ENCODE measurements at regions not wholly inside any gene's neighbourhood (a gene's known extent, or its start where the extent isn't known, plus 50 kb on each side); places are given as distances from the start of the nearest gene placed in this dataset.

DNA sequence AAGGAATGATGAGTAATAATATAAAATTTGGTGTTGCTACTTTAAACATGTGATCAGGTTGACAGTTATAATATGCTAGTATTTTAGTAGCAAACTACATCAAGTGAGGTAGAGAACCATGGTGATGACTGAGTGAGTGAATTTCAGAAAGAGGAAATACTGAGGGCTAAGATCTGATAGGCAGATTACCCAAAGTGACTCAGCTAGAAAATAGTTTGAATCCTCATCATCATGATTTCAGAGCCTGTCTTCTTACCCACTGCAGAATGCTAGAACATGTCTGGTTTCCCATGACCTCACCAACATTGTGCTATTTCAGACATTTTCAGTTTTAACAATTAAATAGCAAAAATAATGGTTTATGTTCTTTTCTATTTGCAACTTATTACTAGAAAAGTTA lies 602.1 kb downstream of the TAF11L14 start:
- H3K4me3 Mint-ChIP-seq (ENCODE audit: unreplicated experiment), result no peak overlapping the region
- Histone ChIP-seq H3K4me3 (ENCODE audit: low read depth, low read length) (no peak overlapping the region), H3K27me3 (replicated peaks; ENCODE audit: control insufficient read depth, insufficient read depth, low read length) (no peaks in the 10 kb centered on the region), H3K9me3 (no peaks in the 10 kb centered on the region), H3K4me1 (no peaks in the 10 kb centered on the region), H3K36me3 (ENCODE audit: control insufficient read depth, insufficient read depth, low read length) (no peaks in the 10 kb centered on the region)
- H3K9me3 Mint-ChIP-seq (ENCODE audit: unreplicated experiment), result no peaks in the 10 kb centered on the region
- CTCF ChIA-PET, result no interaction called here
- POLR2A ChIA-PET, result no interaction called here
- no TSS peak for BruUV-seq (replicated peaks)
- intact Hi-C loops (cut with micrococcal nuclease; ENCODE audit: unreplicated experiment), result no loop called here
- no peaks in the 10 kb centered on the region for H3K4me1 Mint-ChIP-seq (ENCODE audit: low read depth, unreplicated experiment)
- H3K36me3 Mint-ChIP-seq (ENCODE audit: insufficient read depth, unreplicated experiment), result no peaks in the 10 kb centered on the region
- no peak overlapping the region for H3K27ac Mint-ChIP-seq (ENCODE audit: unreplicated experiment)
- H3K27me3 Mint-ChIP-seq (ENCODE audit: insufficient read depth, unreplicated experiment), result no peaks in the 10 kb centered on the region
- no peak for DNase-seq
- TF ChIP-seq, protein P1, sequence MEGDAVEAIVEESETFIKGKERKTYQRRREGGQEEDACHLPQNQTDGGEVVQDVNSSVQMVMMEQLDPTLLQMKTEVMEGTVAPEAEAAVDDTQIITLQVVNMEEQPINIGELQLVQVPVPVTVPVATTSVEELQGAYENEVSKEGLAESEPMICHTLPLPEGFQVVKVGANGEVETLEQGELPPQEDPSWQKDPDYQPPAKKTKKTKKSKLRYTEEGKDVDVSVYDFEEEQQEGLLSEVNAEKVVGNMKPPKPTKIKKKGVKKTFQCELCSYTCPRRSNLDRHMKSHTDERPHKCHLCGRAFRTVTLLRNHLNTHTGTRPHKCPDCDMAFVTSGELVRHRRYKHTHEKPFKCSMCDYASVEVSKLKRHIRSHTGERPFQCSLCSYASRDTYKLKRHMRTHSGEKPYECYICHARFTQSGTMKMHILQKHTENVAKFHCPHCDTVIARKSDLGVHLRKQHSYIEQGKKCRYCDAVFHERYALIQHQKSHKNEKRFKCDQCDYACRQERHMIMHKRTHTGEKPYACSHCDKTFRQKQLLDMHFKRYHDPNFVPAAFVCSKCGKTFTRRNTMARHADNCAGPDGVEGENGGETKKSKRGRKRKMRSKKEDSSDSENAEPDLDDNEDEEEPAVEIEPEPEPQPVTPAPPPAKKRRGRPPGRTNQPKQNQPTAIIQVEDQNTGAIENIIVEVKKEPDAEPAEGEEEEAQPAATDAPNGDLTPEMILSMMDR (IDR thresholded peaks at IDR 0.05; ENCODE audit: insufficient read depth in 1 of 2, low read depth in 1 of 2, low read length in 1 of 2, severe bottlenecking in 1 of 2, unreplicated experiment in 1 of 2), result no peak

DNA sequence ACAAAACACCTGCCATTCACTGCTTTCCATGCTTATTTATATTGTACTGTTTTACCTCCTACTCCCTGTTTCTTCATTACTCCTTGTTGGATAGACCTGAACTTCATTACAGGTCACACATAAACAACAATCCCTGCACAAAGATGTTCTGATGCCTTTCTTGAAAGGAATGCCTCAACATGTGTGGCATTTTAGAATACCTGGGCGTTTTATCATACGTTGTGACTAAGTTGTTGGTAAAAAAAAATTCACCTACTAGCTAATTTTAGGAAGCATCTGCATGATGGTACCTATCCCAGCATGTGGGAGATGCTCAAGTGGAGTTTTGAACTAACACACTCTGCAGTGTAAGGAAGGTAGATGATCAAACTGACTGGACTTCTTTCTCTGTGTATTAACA lies 604.1 kb downstream of the TAF11L14 start:
- H3K36me3 Mint-ChIP-seq (ENCODE audit: insufficient read depth, unreplicated experiment), result no peaks in the 10 kb centered on the region
- H3K9me3 Mint-ChIP-seq (ENCODE audit: unreplicated experiment), result no peaks in the 10 kb centered on the region
- H3K4me3 Mint-ChIP-seq (ENCODE audit: unreplicated experiment), result no peak overlapping the region
- Histone ChIP-seq H3K9me3 (no peaks in the 10 kb centered on the region), H3K27me3 (replicated peaks; ENCODE audit: control insufficient read depth, insufficient read depth, low read length) (no peaks in the 10 kb centered on the region), H3K4me3 (ENCODE audit: low read depth, low read length) (no peak overlapping the region), H3K4me1 (no peaks in the 10 kb centered on the region), H3K36me3 (ENCODE audit: control insufficient read depth, insufficient read depth, low read length) (no peaks in the 10 kb centered on the region)
- BruUV-seq (replicated peaks), result no TSS peak
- DNase-seq, result no peak
- CTCF ChIA-PET, result no interaction called here
- H3K27me3 Mint-ChIP-seq (ENCODE audit: insufficient read depth, unreplicated experiment), result no peaks in the 10 kb centered on the region
- TF ChIP-seq, protein P1 (IDR thresholded peaks at IDR 0.05; ENCODE audit: insufficient read depth in 1 of 2, low read depth in 1 of 2, low read length in 1 of 2, severe bottlenecking in 1 of 2, unreplicated experiment in 1 of 2), result no peak
- H3K4me1 Mint-ChIP-seq (ENCODE audit: low read depth, unreplicated experiment), result no peaks in the 10 kb centered on the region
- POLR2A ChIA-PET, result no interaction called here
- H3K27ac Mint-ChIP-seq (ENCODE audit: unreplicated experiment), result no peak overlapping the region
- intact Hi-C loops (cut with micrococcal nuclease; ENCODE audit: unreplicated experiment), result no loop called here

- TF ChIP-seq, protein P1 (IDR thresholded peaks at IDR 0.05; ENCODE audit: insufficient read depth in 1 of 2, low read depth in 1 of 2, low read length in 1 of 2, severe bottlenecking in 1 of 2, unreplicated experiment in 1 of 2), result no peak
- Mint-ChIP-seq H3K4me3 (ENCODE audit: unreplicated experiment) (no peak overlapping the region), H3K27me3 (ENCODE audit: insufficient read depth, unreplicated experiment) (no peaks in the 10 kb centered on the region), H3K9me3 (ENCODE audit: unreplicated experiment) (peaks cover under 1% of the 10 kb centered on the region), H3K36me3 (ENCODE audit: insufficient read depth, unreplicated experiment) (no peaks in the 10 kb centered on the region), H3K4me1 (ENCODE audit: low read depth, unreplicated experiment) (no peaks in the 10 kb centered on the region), H3K27ac (ENCODE audit: unreplicated experiment) (no peak overlapping the region)
- no peak for DNase-seq
- no peaks in the 10 kb centered on the region for H3K4me1 ChIP-seq
- no peaks in the 10 kb centered on the region for H3K9me3 ChIP-seq
- H3K4me3 ChIP-seq (ENCODE audit: low read depth, low read length), result no peak overlapping the region
- no TSS peak for BruUV-seq (replicated peaks)
- ChIA-PET POLR2A (no interaction called here), CTCF (no interaction called here)
- H3K27me3 ChIP-seq (replicated peaks; ENCODE audit: control insufficient read depth, insufficient read depth, low read length), result no peaks in the 10 kb centered on the region
- H3K36me3 ChIP-seq (ENCODE audit: control insufficient read depth, insufficient read depth, low read length), result no peaks in the 10 kb centered on the region
- intact Hi-C loops (cut with micrococcal nuclease; ENCODE audit: unreplicated experiment), result no loop called here
These were observed 606.7 kb downstream of the TAF11L14 start for GRCh38 chr5:18240971-18241370.
